Posterior cingulate gyrus (tissue), 11 donors: ENCODE measurements at regions not wholly inside any gene's neighbourhood (a gene's known extent, or its start where the extent isn't known, plus 50 kb on each side); places are given as distances from the start of the nearest gene placed in this dataset.
A peak's percentile ranks its signal among the peaks of the same experiment; 100 is the strongest.
"Not testable (repeated sequence)": the region's sequence is repeated elsewhere in the genome, so short reads cannot be mapped to it uniquely, and the experiment has no call there.

ENCODE experiments used
- DNase-seq, 10 donors: peaks; one replicate each; pipeline versions ENCODE4 v3.0.0 to v3.0.0-alpha.2; 2020 to 2021; ENCODE audit warnings: mixed read lengths in 3 of 10
- intact Hi-C: fragments of 100-400 bp; cut with DNase I; formaldehyde crosslinking; loops from one replicate; pipeline ENCODE4 v1.15.1; 2023

- intact Hi-C loops: no loop called here
Measured at GRCh38 chr5:145585443-145586148, 249.5 kb downstream of the PRELID2 start.

GRCh38 chr5:145579301-145579700 lies 255.8 kb downstream of the PRELID2 start:
- intact Hi-C loops: no loop called here
- DNase-seq: no peak

More at GRCh38 chr5:145585443-145586148, 249.5 kb downstream of the PRELID2 start:
- DNase-seq: no peak

GRCh38 chr5:145574889-145575573 lies 260.1 kb downstream of the PRELID2 start:
- DNase-seq: no peak

GRCh38 chr5:145568581-145568980 lies 266.6 kb downstream of the PRELID2 start:
- intact Hi-C loops: no loop called here
- DNase-seq: no peak

More at GRCh38 chr5:145574889-145575573, 260.1 kb downstream of the PRELID2 start:
- intact Hi-C loops: no loop called here

DNA sequence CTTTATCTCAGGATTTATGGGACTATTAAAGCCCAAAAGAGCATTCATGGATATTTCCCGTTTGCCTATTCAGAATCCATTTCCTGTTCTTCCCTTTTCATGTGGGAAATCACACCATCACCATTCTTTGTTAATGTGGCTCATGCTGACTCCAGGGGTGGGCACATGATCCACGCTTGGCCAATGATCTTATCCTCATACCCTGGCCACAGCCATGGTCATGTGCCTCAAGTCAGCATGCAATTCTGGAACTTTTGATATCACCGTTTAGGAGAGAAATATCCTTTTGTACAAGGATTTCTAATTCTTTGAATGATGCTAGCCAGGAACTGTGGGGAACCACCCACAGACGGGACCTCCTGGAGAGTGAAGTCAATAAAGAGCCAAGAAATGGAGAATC lies 272.2 kb downstream of the PRELID2 start:
- intact Hi-C loops: no loop called here
- DNase-seq: no peak

- intact Hi-C loops: no loop called here
- no peak for DNase-seq
Measured at GRCh38 chr5:145558288-145558687, 276.9 kb downstream of the PRELID2 start.

DNA sequence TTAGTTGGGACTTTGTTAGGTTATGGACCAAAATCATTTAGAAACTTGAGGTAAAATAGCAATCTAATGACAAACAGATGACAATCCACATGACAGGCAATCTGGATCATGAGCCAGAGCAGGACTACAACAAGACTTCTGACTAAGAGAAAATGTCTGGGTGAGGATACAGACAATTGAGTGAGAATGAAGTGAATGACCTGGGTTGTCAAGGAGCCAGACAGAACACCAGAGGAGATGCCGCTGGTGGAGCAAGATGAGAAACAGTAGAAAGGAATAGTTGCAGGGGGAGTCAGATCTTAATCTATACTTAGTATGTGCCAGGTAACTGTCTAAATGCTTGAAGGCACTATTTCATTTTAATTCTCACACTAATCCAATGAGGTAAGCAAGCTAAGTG lies 277.8 kb downstream of the PRELID2 start:
- DNase-seq: no peak
- intact Hi-C loops: no loop called here

GRCh38 chr5:145554399-145554798 lies 280.7 kb downstream of the PRELID2 start:
- intact Hi-C loops: no loop called here
- DNase-seq: peak in 2 of 10 donors; percentile 9 to 17

GRCh38 chr5:145553177-145553576 lies 282.0 kb downstream of the PRELID2 start:
- no peak for DNase-seq
- intact Hi-C loops: no loop called here

- no peak for DNase-seq
- intact Hi-C loops: no loop called here
Measured at GRCh38 chr5:145551714-145552113, 283.4 kb downstream of the PRELID2 start.

DNA sequence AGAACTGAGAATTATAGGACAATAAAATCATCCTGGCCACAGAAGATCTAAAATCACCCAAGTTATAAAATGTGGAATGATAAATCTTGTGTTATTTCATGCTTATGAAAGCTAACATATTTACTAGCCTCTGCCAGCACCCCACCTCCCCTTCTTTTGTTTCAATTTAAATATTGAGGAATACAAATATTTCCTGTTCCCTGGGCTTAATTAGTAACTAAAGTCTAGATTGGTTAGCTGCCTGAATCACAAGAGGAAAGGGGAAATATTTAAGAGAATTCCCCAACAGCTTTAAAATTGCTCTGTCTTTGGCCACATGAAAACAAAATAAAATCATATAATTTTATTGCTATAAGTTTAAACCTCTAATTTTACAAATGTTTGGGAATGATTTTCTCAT lies 287.0 kb downstream of the PRELID2 start:
- intact Hi-C loops: no loop called here
- DNase-seq: no peak

DNA sequence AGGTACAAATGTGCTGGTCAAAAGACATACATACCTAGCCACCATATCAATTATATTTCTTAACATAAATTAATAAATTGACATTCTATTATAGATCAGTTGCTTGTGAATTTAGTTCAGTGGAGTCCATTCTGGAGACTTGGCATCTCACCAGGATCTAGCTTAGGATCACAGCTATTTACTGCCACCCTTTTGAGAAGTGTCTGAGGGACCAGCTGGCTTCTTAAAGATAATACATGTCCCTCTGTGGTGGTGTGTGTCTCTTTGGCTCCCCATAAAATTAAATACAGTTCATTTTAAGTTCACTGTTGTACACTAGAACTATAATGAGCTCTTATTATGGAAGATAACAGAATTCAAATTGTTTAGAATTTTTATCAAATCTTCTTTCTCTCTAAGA lies 290.7 kb downstream of the PRELID2 start:
- intact Hi-C loops: no loop called here
- no peak for DNase-seq

- intact Hi-C loops: no loop called here
- DNase-seq: no peak
Measured at GRCh38 chr5:145543968-145544367, 291.2 kb downstream of the PRELID2 start.

GRCh38 chr5:145540375-145540774 lies 294.8 kb downstream of the PRELID2 start:
- DNase-seq: no peak
- intact Hi-C loops: no loop called here

DNA sequence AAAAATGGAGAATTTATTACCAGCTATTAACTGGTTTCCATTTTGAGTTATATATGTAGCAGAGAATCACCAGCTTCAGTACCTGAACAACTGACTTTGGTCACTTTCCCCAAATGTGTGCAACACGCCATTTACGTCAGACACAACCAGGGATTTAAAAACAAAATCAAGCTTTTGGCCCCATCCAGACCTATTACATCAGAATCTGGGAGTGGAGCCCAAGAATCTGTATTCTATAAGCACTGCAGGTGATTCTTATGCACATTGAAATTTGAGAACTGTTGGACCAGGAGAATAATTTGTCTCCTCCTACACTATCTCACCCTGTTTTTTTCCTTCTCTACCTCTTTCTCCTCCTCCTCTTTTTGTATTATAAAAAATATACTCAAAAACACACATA lies 295.9 kb downstream of the PRELID2 start:
- DNase-seq: no peak
- intact Hi-C loops: no loop called here

- no peak for DNase-seq
- intact Hi-C loops: no loop called here
Measured at GRCh38 chr5:145536133-145536532, 299.0 kb downstream of the PRELID2 start.

- intact Hi-C loops: no loop called here
- DNase-seq: no peak
Measured at GRCh38 chr5:145531038-145531734, 304.0 kb downstream of the PRELID2 start.

DNA sequence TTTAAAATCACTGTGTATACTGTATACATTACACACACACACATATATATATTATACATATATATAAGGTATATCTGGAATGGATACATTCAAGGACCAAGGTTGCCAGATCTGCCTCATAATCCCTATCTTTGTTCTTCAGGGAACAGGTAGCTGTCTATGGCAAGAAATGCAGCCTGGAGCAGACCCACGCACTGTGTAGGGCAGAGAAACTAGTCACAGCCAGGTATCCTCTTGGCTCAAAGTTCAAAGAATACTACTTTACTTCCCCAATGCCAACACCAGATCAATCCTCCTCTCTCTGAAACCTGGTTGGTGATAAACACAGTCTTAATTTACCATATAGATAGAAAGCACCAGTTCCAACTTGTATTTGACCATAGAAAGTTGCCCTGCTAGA lies 313.6 kb downstream of the PRELID2 start:
- DNase-seq: no peak

GRCh38 chr5:145521066-145521465 lies 314.1 kb downstream of the PRELID2 start:
- DNase-seq: no peak
- intact Hi-C loops: no loop called here

More for the DNA sequence above, 313.6 kb downstream of the PRELID2 start:
- intact Hi-C loops: no loop called here

DNA sequence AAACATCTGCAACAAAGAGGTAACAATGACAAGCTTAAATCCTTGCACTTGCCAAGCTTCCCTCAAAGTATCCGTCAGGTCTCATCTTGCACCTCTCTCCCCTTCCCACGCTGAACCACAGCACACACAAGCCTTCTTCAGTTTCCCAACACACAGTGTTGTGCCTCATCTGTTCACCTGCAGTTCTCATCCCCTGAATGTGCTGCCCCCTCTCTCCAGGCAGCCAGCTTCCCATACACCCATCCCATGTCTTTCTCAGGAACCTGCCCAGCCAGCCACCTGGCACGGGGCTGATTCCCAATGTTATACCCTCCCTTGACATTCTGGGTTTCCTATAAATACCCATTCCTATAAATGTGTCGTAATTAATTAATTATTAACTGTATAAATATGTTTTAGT lies 314.8 kb downstream of the PRELID2 start:
- no peak for DNase-seq
- intact Hi-C loops: no loop called here

DNA sequence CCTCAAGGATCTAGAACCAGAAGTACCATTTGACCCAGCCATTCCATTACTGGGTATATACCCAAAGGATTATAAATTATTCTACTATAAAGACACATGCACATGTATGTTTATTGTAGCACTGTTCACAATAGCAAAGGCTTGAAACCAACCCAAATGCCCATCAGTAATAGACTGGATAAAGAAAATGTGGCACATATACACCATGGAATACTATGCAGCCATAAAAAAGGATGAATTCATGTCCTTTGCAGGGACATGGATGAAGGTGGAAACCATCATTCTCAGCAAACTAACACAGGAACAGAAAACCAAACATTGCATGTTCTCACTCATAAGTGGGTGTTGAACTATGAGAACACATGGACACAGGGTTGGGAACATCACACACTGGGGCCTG lies 317.6 kb downstream of the PRELID2 start:
- intact Hi-C loops, DNase-seq: not testable (repeated sequence)

DNA sequence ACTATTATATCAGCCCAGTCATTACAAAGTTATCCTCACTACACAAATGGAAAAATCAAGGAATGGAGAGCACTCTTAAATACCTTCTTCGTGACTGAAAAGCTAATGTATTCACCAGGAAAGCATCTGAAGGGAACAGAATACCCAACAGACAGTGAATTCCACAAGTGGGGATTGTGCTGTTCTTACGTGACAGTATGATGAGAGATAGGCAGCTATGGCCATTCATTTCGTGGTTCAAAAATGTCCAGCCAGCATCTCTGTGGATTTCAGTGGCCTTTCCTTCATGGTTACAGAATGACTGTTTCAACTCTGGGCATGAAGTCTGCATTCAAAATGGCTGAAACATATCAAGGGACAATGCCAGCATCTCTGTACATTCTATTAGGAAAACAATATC lies 323.8 kb downstream of the PRELID2 start:
- intact Hi-C loops: no loop called here
- no peak for DNase-seq
